ENCODE measurements at regions not wholly inside any gene's neighbourhood (a gene's known extent, or its start where the extent isn't known, plus 50 kb on each side); places are given as distances from the start of the nearest gene placed in this dataset.
"Not testable (repeated sequence)": the region's sequence is repeated elsewhere in the genome, so short reads cannot be mapped to it uniquely, and the experiment has no call there.

GRCh38 chr2:182608181-182608845 is 107.7 kb upstream of the DNAJC10 start:
- Histone ChIP-seq H3K27me3 (replicated peaks; ENCODE audit: insufficient read depth, low read length) (no peaks in the 10 kb centered on the region), H3K9me2 (replicated peaks; ENCODE audit: insufficient read depth, low read length) (no peaks in the 10 kb centered on the region), H3K79me2 (ENCODE audit: low read length) (no peaks in the 10 kb centered on the region), H3F3A (ENCODE audit: insufficient read depth, low read length) (no peaks in the 10 kb centered on the region), H3K4me3 (ENCODE audit: low read length) (no peak overlapping the region), H3K9ac (ENCODE audit: low read length) (no peak overlapping the region), H2AFZ (ENCODE audit: low read length) (no peak overlapping the region), H4K20me1 (ENCODE audit: insufficient read depth, low read length) (no peaks in the 10 kb centered on the region), H3K36me3 (replicated peaks; ENCODE audit: insufficient read depth, low read length) (no peaks in the 10 kb centered on the region), H3K9me3 (replicated peaks; ENCODE audit: insufficient read depth, low read length) (no peaks in the 10 kb centered on the region), H3K4me1 (ENCODE audit: low read length) (no peaks in the 10 kb centered on the region), H3K27ac (ENCODE audit: low read length) (no peak overlapping the region), H3K4me2 (ENCODE audit: low read depth, low read length) (no peak overlapping the region)
- DNase-seq, result no peak
- TF ChIP-seq EZH2phosphoT487 (IDR thresholded peaks at IDR 0.05; ENCODE audit: low read length) (no peak), EZH2 (optimal IDR thresholded peaks at IDR 0.05; ENCODE audit: low read depth, low read length) (no peak)
- TF ChIP-seq, protein P1, sequence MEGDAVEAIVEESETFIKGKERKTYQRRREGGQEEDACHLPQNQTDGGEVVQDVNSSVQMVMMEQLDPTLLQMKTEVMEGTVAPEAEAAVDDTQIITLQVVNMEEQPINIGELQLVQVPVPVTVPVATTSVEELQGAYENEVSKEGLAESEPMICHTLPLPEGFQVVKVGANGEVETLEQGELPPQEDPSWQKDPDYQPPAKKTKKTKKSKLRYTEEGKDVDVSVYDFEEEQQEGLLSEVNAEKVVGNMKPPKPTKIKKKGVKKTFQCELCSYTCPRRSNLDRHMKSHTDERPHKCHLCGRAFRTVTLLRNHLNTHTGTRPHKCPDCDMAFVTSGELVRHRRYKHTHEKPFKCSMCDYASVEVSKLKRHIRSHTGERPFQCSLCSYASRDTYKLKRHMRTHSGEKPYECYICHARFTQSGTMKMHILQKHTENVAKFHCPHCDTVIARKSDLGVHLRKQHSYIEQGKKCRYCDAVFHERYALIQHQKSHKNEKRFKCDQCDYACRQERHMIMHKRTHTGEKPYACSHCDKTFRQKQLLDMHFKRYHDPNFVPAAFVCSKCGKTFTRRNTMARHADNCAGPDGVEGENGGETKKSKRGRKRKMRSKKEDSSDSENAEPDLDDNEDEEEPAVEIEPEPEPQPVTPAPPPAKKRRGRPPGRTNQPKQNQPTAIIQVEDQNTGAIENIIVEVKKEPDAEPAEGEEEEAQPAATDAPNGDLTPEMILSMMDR (IDR thresholded peaks at IDR 0.05; ENCODE audit: low read length), result no peak

GRCh38 chr2:182609005-182609404 is 107.1 kb upstream of the DNAJC10 start:
- H3K4me1 ChIP-seq (ENCODE audit: low read length); H2AFZ ChIP-seq (ENCODE audit: low read length); H3K9ac ChIP-seq (ENCODE audit: low read length); H3K79me2 ChIP-seq (ENCODE audit: low read length); H3K4me3 ChIP-seq (ENCODE audit: low read length); DNase-seq; H3K9me3 ChIP-seq (replicated peaks; ENCODE audit: insufficient read depth, low read length); H3F3A ChIP-seq (ENCODE audit: insufficient read depth, low read length); H4K20me1 ChIP-seq (ENCODE audit: insufficient read depth, low read length); H3K27ac ChIP-seq (ENCODE audit: low read length); H3K27me3 ChIP-seq (replicated peaks; ENCODE audit: insufficient read depth, low read length); H3K9me2 ChIP-seq (replicated peaks; ENCODE audit: insufficient read depth, low read length); H3K36me3 ChIP-seq (replicated peaks; ENCODE audit: insufficient read depth, low read length); H3K4me2 ChIP-seq (ENCODE audit: low read depth, low read length): not testable (repeated sequence)

DNA sequence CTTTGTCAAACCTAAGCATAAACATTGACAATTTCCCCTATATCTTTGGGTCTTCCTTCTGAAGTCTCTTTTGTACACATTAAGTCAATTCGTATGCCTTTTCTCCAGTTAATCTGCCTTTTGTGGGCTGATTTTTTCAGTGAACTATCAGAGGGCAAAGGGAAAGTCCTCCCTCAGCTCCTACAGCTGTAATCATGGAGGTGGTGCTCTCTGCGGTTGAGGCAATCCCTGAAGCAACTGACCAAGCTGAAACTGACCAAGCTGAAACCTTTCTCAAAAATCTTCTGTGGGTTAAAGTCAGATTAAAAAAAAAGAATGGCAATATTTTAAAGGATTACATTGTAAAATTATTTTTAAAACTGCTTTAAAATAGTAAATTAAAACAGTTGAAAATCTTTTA is 105.8 kb upstream of the DNAJC10 start:
- Histone ChIP-seq H3K79me2 (ENCODE audit: low read length) (no peaks in the 10 kb centered on the region), H3K4me3 (ENCODE audit: low read length) (no peak overlapping the region), H3K4me1 (ENCODE audit: low read length) (no peaks in the 10 kb centered on the region), H3K9me3 (replicated peaks; ENCODE audit: insufficient read depth, low read length) (no peaks in the 10 kb centered on the region), H3K9me2 (replicated peaks; ENCODE audit: insufficient read depth, low read length) (no peaks in the 10 kb centered on the region), H3K27me3 (replicated peaks; ENCODE audit: insufficient read depth, low read length) (no peaks in the 10 kb centered on the region), H2AFZ (ENCODE audit: low read length) (no peak overlapping the region), H3K4me2 (ENCODE audit: low read depth, low read length) (no peak overlapping the region), H3F3A (ENCODE audit: insufficient read depth, low read length) (no peaks in the 10 kb centered on the region), H4K20me1 (ENCODE audit: insufficient read depth, low read length) (no peaks in the 10 kb centered on the region), H3K36me3 (replicated peaks; ENCODE audit: insufficient read depth, low read length) (no peaks in the 10 kb centered on the region), H3K9ac (ENCODE audit: low read length) (no peak overlapping the region), H3K27ac (ENCODE audit: low read length) (no peak overlapping the region)
- no peak for TF ChIP-seq EZH2phosphoT487 (IDR thresholded peaks at IDR 0.05; ENCODE audit: low read length)
- TF ChIP-seq, protein P1 (IDR thresholded peaks at IDR 0.05; ENCODE audit: low read length), result no peak
- TF ChIP-seq EZH2 (optimal IDR thresholded peaks at IDR 0.05; ENCODE audit: low read depth, low read length), result no peak
- DNase-seq, result no peak

DNA sequence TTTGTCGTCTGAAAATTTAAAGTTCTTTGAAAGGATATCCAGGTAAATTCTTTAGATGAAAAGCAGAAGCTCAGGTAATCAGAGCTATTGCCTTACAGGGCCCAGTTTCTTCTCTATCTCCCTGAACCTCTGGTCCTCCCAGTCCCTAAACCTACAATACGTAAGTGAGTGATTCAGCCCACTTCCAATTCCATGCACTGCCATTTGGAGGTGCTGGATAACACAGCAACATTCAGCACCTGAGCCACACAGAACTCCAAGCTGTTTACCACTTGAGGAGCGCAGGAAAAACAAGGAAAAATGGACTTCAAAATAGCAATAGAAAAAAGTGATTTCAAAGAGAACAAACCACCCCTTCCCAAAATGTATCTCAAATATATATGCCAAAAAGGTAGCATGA is 105.0 kb upstream of the DNAJC10 start:
- no peak overlapping the region for H3K4me3 ChIP-seq (ENCODE audit: low read length)
- no peaks in the 10 kb centered on the region for H3K9me2 ChIP-seq (replicated peaks; ENCODE audit: insufficient read depth, low read length)
- H3K27ac ChIP-seq (ENCODE audit: low read length), result no peak overlapping the region
- no peaks in the 10 kb centered on the region for H3K36me3 ChIP-seq (replicated peaks; ENCODE audit: insufficient read depth, low read length)
- no peak for DNase-seq
- H3K79me2 ChIP-seq (ENCODE audit: low read length), result no peaks in the 10 kb centered on the region
- no peak overlapping the region for H3K9ac ChIP-seq (ENCODE audit: low read length)
- H3K9me3 ChIP-seq (replicated peaks; ENCODE audit: insufficient read depth, low read length), result no peaks in the 10 kb centered on the region
- H3K4me1 ChIP-seq (ENCODE audit: low read length), result no peaks in the 10 kb centered on the region
- H3K4me2 ChIP-seq (ENCODE audit: low read depth, low read length), result no peak overlapping the region
- no peaks in the 10 kb centered on the region for H3K27me3 ChIP-seq (replicated peaks; ENCODE audit: insufficient read depth, low read length)
- no peaks in the 10 kb centered on the region for H4K20me1 ChIP-seq (ENCODE audit: insufficient read depth, low read length)
- H2AFZ ChIP-seq (ENCODE audit: low read length), result no peak overlapping the region
- TF ChIP-seq EZH2phosphoT487 (IDR thresholded peaks at IDR 0.05; ENCODE audit: low read length) (no peak), EZH2 (optimal IDR thresholded peaks at IDR 0.05; ENCODE audit: low read depth, low read length) (no peak)
- TF ChIP-seq, protein P1 (IDR thresholded peaks at IDR 0.05; ENCODE audit: low read length), result no peak
- no peaks in the 10 kb centered on the region for H3F3A ChIP-seq (ENCODE audit: insufficient read depth, low read length)

Data from MM.1S (cell line).